ENCODE measurements at regions not wholly inside any gene's neighbourhood (a gene's known extent, or its start where the extent isn't known, plus 50 kb on each side); places are given as distances from the start of the nearest gene placed in this dataset.

- peaks cover 13% of the 10 kb centered on the region for H3F3A ChIP-seq (replicated peaks; ENCODE audit: low read depth)
- TF ChIP-seq CREB1 (CRISPR knock-in tag; IDR thresholded peaks at IDR 0.05; ENCODE audit: low read depth), result no peak
- no peak for TF ChIP-seq ZNF114 (CRISPR knock-in tag; IDR thresholded peaks at IDR 0.05)
- TF ChIP-seq STAT1 (IDR thresholded peaks at IDR 0.05; ENCODE audit: unreplicated experiment), result no peak
- no peak for TF ChIP-seq CTCF (conservative IDR thresholded peaks at IDR 0.05; ENCODE audit: low read depth in 2 of 2)
- no peak for TF ChIP-seq NANOG (IDR thresholded peaks at IDR 0.05; ENCODE audit: borderline replicate concordance)
- no peak for TF ChIP-seq POLR2AphosphoS5 (IDR thresholded peaks at IDR 0.05; ENCODE audit: low read depth)
- TF ChIP-seq, protein P1, sequence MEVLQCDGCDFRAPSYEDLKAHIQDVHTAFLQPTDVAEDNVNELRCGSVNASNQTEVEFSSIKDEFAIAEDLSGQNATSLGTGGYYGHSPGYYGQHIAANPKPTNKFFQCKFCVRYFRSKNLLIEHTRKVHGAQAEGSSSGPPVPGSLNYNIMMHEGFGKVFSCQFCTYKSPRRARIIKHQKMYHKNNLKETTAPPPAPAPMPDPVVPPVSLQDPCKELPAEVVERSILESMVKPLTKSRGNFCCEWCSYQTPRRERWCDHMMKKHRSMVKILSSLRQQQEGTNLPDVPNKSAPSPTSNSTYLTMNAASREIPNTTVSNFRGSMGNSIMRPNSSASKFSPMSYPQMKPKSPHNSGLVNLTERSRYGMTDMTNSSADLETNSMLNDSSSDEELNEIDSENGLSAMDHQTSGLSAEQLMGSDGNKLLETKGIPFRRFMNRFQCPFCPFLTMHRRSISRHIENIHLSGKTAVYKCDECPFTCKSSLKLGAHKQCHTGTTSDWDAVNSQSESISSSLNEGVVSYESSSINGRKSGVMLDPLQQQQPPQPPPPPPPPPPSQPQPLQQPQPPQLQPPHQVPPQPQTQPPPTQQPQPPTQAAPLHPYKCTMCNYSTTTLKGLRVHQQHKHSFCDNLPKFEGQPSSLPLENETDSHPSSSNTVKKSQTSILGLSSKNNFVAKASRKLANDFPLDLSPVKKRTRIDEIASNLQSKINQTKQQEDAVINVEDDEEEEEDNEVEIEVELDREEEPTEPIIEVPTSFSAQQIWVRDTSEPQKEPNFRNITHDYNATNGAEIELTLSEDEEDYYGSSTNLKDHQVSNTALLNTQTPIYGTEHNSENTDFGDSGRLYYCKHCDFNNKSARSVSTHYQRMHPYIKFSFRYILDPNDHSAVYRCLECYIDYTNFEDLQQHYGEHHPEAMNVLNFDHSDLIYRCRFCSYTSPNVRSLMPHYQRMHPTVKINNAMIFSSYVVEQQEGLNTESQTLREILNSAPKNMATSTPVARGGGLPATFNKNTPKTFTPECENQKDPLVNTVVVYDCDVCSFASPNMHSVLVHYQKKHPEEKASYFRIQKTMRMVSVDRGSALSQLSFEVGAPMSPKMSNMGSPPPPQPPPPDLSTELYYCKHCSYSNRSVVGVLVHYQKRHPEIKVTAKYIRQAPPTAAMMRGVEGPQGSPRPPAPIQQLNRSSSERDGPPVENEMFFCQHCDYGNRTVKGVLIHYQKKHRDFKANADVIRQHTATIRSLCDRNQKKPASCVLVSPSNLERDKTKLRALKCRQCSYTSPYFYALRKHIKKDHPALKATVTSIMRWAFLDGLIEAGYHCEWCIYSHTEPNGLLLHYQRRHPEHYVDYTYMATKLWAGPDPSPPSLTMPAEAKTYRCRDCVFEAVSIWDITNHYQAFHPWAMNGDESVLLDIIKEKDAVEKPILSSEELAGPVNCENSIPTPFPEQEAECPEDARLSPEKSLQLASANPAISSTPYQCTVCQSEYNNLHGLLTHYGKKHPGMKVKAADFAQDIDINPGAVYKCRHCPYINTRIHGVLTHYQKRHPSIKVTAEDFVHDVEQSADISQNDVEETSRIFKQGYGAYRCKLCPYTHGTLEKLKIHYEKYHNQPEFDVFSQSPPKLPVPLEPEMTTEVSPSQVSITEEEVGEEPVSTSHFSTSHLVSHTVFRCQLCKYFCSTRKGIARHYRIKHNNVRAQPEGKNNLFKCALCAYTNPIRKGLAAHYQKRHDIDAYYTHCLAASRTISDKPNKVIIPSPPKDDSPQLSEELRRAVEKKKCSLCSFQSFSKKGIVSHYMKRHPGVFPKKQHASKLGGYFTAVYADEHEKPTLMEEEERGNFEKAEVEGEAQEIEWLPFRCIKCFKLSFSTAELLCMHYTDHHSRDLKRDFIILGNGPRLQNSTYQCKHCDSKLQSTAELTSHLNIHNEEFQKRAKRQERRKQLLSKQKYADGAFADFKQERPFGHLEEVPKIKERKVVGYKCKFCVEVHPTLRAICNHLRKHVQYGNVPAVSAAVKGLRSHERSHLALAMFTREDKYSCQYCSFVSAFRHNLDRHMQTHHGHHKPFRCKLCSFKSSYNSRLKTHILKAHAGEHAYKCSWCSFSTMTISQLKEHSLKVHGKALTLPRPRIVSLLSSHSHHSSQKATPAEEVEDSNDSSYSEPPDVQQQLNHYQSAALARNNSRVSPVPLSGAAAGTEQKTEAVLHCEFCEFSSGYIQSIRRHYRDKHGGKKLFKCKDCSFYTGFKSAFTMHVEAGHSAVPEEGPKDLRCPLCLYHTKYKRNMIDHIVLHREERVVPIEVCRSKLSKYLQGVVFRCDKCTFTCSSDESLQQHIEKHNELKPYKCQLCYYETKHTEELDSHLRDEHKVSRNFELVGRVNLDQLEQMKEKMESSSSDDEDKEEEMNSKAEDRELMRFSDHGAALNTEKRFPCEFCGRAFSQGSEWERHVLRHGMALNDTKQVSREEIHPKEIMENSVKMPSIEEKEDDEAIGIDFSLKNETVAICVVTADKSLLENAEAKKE (CRISPR knock-in tag; IDR thresholded peaks at IDR 0.05), result no peak
- no peak for TF ChIP-seq EZH2phosphoT487 (IDR thresholded peaks at IDR 0.05; ENCODE audit: unreplicated experiment)
- no peak for TF ChIP-seq ETS1 (IDR thresholded peaks at IDR 0.05)
- TF ChIP-seq EZH2 (IDR thresholded peaks at IDR 0.05; ENCODE audit: low read depth, unreplicated experiment), result no peak
- TF ChIP-seq ZNF331 (CRISPR knock-in tag; IDR thresholded peaks at IDR 0.05; ENCODE audit: low read depth), result no peak
- TF ChIP-seq, protein P2, sequence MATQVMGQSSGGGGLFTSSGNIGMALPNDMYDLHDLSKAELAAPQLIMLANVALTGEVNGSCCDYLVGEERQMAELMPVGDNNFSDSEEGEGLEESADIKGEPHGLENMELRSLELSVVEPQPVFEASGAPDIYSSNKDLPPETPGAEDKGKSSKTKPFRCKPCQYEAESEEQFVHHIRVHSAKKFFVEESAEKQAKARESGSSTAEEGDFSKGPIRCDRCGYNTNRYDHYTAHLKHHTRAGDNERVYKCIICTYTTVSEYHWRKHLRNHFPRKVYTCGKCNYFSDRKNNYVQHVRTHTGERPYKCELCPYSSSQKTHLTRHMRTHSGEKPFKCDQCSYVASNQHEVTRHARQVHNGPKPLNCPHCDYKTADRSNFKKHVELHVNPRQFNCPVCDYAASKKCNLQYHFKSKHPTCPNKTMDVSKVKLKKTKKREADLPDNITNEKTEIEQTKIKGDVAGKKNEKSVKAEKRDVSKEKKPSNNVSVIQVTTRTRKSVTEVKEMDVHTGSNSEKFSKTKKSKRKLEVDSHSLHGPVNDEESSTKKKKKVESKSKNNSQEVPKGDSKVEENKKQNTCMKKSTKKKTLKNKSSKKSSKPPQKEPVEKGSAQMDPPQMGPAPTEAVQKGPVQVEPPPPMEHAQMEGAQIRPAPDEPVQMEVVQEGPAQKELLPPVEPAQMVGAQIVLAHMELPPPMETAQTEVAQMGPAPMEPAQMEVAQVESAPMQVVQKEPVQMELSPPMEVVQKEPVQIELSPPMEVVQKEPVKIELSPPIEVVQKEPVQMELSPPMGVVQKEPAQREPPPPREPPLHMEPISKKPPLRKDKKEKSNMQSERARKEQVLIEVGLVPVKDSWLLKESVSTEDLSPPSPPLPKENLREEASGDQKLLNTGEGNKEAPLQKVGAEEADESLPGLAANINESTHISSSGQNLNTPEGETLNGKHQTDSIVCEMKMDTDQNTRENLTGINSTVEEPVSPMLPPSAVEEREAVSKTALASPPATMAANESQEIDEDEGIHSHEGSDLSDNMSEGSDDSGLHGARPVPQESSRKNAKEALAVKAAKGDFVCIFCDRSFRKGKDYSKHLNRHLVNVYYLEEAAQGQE (IDR thresholded peaks at IDR 0.05; ENCODE audit: unreplicated experiment), result no peak
- H3K4me3 ChIP-seq, result peak overlapping the region; percentile 2; the same call in 1 of the 2 replicates
- H3K27ac ChIP-seq (ENCODE audit: low read depth), result peak overlapping the region; percentile 84
- H3K27me3 ChIP-seq (ENCODE audit: insufficient read depth), result no peaks in the 10 kb centered on the region
- H3K4me1 Mint-ChIP-seq, result peaks cover 23% of the 10 kb centered on the region
- no peaks in the 10 kb centered on the region for H4K20me1 ChIP-seq (replicated peaks; ENCODE audit: insufficient read depth)
- H3K9me3 Mint-ChIP-seq, result peaks cover 22% of the 10 kb centered on the region
- peaks cover 35% of the 10 kb centered on the region for H3K27me3 Mint-ChIP-seq (ENCODE audit: insufficient read depth, low read depth, poor library complexity)
- H3K79me2 ChIP-seq (replicated peaks; ENCODE audit: insufficient read depth), result peaks cover 27% of the 10 kb centered on the region
- H3K9me2 ChIP-seq (ENCODE audit: insufficient read depth), result no peaks in the 10 kb centered on the region
- H3K4me1 ChIP-seq (ENCODE audit: insufficient read depth), result peaks cover 5% of the 10 kb centered on the region; the same call in 1 of the 2 replicates
- no peaks in the 10 kb centered on the region for H3K36me3 ChIP-seq (ENCODE audit: insufficient read depth)
- peak; percentile 67 for DNase-seq (ENCODE audit: low spot score)
- H2AFZ ChIP-seq, result no peak overlapping the region
- peak overlapping the region; percentile 97 for H3K27ac Mint-ChIP-seq
- peaks cover 18% of the 10 kb centered on the region for H3K36me3 Mint-ChIP-seq (ENCODE audit: low read depth)
- no peak for ATAC-seq
- peak overlapping the region; percentile 64 for H3K4me3 Mint-ChIP-seq
- H3K4me2 ChIP-seq, result no peak overlapping the region
Observed at GRCh38 chr6:26200918-26201721, 113.9 kb downstream of the HFE start.
